Tongue (tissue), 1 donor: ENCODE measurements at regions not wholly inside any gene's neighbourhood (a gene's known extent, or its start where the extent isn't known, plus 50 kb on each side); places are given as distances from the start of the nearest gene placed in this dataset.
A peak's percentile ranks its signal among the peaks of the same experiment; 100 is the strongest.

Experiments used
- DNase-seq: peaks from one replicate; pipeline ENCODE4 v3.0.0-alpha.2; 2015

DNA sequence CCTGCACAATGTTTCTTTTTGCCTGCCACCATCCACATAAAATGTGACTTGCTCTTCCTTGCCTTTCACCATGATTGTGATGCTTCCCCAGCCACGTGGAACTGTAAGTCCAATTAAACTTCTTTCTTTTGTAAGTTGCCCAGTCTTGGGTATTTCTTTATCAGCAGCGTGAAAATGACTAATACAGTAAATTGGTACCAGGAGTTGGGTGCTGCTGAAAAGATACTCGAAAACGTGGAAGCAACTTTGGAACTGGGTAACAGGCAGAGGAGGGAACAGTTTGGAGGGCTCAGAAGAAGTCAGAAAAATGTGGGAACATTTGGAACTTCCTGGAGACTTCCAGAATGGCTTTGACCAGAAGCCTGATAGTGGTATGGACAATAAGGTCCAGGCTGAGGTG lies 425.3 kb downstream of the GPATCH2 start:
- no peak for DNase-seq

DNA sequence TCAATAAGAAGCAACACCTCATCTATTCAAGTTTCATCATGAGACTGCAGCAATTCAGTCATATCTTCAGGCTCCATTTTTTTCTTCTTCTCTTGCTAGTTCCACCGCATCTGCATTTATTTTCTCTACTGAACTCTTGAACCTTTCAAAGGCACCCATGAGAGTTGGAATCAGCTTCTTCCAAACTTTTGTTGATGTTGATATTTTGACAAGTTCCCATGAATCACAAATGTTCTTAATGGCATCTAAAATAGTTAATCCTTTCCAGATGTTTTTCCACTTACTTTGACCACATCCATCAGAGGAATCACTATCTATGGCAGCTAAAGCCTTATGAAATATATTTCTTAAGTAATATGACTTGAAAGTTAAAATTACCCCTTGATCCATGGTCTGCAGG lies 434.3 kb downstream of the GPATCH2 start:
- DNase-seq, result no peak

- no peak for DNase-seq
Observed at GRCh38 chr1:217193151-217193550, 437.7 kb downstream of the GPATCH2 start.

DNA sequence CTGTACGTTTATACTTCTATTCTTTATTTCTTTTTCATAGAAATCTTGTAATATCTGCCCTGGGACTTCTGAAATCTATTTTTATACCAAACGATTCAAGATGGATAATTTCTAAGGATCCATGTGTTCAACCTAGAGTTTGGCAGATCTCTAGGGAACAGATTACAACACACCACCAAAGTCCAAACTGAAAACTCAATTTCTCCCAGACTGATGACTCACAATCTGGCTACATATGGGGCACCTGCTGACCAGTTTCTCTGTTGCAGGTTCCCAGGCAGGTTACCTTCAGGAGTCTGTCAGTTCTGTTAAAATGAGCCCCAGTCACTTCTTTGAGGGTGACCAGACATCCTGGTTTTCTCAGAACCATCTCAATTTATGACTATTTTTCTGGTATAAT lies 439.4 kb downstream of the GPATCH2 start:
- no peak for DNase-seq

DNA sequence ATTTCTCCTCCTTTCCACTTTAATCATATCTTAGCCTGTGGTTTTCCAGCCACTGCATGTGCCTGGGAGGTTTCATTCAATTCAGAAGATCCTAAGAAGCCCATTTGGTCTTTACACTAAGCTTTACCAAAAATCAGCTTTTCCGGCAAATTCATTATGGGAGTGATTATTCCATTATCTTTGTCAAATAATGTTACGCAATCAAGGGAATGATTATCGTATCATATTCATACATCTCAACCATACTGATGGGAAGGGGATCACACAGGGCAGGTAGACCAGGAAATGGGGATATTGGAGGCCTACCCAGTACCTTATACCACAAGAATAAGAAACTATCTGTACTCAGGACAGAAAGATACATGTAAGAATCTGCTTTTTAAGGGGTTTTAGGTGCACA lies 440.5 kb downstream of the GPATCH2 start:
- DNase-seq, result no peak

- DNase-seq, result no peak
Observed at GRCh38 chr1:217189362-217189761, 441.5 kb downstream of the GPATCH2 start.

DNA sequence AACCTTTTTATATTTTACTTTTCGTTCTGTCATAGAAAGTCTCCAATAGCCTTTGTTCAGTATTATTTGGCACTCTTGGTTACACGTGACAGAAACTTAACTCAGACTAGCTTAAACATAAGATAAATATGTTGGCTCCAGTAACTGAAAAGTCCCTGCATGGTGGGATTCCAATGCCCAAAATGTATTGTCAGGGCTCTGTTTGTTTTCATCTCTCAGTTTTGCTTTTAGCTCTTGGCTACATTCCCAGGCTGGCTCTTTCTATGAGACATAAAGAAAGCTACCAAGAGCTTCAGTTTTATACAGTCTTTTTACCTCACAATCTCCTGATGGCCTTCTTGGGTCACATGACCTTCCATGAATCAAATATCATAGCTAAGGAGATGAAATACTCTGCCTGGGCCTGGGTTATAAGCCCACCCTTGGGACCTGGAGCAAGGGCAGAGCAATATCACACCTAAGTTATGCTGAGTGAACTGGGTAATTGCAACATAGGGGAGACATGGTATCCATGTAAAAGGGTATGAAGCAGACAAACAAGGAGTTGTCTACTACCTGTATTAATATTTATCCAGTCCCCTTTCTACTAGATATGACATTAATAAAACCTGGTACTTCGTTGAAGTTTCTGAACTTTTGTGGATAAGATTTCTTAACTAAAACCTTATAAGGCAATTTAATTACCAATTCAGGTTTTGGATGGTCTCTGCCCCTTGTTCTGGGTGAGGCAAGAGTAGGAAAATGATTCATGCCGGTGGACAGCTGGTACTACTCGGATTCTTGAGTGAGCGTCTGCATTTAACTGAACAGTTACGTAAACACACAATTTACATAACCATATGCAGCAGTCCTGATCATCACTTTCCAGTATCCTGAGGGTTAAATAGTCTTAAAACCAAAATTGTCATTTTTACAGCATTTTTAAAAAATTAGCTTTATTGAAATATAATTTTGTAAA lies 442.3 kb downstream of the GPATCH2 start:
- peak; percentile 35 for DNase-seq

DNA sequence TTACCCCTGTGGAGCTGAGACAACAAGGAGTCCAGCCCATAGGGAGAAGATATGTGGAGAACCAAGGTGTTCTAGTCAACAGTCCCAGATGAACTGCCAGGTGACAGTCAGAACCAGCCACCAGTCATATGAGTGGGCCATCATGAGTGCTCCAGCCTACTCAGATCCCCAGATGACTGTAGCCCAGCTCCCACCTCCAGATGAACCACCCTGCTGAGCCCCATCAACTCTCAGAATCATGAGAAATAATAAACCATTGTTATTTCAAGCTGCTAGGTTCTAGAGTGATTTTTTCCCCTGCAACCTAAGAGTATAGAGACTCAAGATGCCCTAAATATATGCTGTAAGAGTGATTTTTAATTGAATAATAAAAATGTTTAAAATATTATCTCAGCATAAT lies 444.2 kb downstream of the GPATCH2 start:
- no peak for DNase-seq

- no peak for DNase-seq
Observed at GRCh38 chr1:217184854-217185253, 446.0 kb downstream of the GPATCH2 start.

- DNase-seq, result no peak
Observed at GRCh38 chr1:217182992-217183391, 447.9 kb downstream of the GPATCH2 start.

DNA sequence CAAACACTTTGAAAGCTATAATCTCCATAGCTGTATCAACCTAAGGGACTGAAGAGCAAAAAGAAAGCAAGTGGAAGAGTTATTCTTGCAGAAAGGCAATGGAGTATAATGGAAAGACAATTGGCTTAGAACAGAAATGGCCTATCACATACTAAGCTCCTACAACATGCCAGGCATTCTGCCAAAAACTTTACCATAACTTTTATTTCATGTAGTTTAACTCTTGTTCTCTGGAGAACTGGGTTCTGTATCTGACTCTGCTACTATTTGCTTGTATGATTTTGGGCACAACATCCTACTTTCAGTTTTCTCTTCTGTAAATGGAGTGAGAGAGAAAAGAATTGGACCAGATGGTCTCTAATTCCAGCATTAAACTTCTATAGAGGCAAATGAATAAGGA lies 449.1 kb downstream of the GPATCH2 start:
- no peak for DNase-seq

GRCh38 chr1:217181176-217181746 lies 449.6 kb downstream of the GPATCH2 start:
- DNase-seq, result no peak

- no peak for DNase-seq
Observed at GRCh38 chr1:217180443-217180842, 450.4 kb downstream of the GPATCH2 start.

- no peak for DNase-seq
Observed at GRCh38 chr1:217164403-217164802, 441.2 kb upstream of the ESRRG start.

GRCh38 chr1:217153361-217153760 lies 430.1 kb upstream of the ESRRG start:
- no peak for DNase-seq

DNA sequence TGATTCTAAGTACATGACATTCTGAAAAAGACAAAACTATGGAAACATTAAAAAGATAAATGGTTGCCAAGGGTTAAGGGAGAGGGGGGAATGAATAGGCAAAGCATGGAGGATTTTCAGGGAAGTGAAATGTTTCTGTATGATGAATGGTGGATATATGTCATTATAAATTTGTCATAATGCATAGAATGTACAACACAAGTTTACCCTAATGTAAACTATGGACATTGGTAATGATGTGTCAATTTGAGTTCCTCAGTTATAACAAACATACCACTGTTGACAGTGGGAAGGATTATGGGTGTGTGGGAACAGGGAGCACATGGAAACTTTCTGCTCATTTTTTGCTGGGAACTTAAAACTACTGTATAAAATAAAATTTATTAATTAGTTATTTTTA lies 427.1 kb upstream of the ESRRG start:
- DNase-seq, result no peak

- DNase-seq, result no peak
Observed at GRCh38 chr1:217149791-217150190, 426.6 kb upstream of the ESRRG start.

DNA sequence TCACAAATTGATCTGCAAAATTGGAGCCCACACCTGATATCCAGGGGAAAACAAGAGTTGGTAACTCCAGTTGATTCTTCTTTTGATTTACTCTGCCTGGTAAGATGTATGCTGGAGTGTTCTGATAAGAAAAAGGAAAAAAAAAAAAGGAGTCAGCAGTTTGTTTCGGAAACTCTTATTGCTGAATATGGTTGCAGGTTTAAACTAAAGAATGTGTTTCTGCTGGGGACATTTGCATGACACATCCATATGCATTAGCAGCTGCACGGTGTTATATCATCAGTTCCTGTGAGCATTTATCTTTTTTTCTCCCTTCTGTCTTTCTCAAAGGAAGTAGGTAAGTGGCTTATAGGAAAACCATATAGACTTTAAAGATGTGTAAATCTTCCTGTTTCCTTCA lies 418.5 kb upstream of the ESRRG start:
- no peak for DNase-seq

DNA sequence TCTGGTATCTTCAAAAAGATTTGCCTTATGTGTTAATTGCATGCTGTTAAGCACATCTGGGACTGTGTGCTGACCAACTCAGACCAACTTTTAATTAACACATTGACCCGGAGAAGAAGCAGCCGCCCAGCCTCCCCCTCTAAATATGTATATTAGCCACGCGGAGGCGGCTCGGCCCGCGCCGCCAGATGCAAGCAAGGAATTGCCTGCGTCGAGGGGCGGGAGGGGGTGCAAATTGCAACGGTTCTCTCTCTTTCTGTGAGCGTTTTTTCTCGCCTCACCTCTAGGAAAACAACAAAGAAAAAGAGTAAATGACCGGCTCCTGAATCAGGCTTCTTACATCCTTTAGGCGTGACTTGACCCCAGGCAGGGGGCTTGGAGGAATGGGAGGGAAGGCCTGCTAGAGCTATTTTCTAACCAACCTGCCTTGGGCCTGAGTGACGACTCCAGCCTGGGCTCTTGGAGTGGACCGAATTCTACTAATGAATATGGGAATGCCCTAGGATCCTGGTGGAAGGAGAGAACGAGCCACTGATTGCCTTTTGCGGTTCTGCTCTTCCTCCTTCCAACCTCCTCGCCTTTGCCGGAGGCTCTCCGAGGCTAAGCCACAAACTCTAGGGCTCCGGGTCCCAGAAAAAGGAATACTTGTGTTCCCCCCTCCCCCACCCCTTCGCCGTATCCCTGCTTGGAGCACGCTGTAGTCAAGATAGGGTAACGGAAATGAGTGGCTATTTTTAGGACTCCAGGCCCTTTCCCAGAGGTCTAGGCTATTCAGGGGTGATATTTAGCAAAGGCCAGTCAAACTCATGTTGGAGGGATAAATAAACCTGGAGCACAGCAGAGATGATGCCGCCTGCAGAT lies 417.0 kb upstream of the ESRRG start:
- no peak for DNase-seq

DNA sequence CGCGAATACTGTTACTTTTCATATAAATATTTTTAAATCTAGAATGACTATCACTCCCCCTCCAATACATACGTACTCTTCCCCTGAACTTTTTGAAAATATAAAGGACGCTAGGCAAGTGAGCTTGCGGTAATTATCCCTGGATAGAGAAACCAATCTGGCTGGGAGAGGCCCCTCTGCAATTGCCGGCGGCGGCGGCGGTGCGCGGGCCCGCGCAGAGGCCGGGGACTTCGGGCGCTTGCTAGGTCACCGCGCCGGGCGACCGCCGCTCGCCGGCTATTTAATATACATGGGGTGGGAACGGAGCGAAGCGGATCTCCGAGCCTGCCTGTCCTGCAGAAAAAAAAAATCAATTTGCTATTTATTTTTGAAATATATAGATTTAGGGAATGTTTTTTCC lies 416.3 kb upstream of the ESRRG start:
- peak; percentile 40 for DNase-seq

- no peak for DNase-seq
Observed at GRCh38 chr1:217138799-217139466, 415.7 kb upstream of the ESRRG start.

DNA sequence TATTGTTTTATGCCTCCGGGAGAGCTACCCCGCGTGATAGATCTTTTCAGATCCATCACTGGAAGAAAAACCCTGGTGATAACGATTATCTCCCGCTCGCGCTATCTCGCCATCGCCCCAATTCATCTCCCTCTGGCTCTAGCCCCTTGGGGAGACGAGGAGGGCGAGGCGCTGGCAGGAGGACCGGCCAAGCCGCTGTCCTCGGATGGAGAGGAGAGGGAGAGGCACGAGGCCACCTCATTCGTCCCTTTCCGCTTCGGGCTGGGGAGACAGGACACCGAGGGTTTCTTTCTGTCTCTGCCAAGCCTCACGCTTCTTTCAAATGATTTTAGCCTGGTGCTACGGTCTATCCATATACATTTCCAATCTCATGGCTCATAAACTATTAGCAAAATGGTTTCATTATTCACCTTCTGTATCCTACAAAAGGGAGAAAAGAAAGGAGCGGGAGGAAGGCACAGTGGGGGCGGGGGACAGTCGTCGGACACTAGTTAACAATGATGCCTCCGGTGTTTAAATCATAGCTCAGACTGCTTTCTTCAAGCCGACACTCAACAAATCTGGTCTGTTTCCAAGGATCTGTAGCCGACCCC lies 415.0 kb upstream of the ESRRG start:
- DNase-seq, result no peak
